GM12873 (cell line): ENCODE measurements at regions not wholly inside any gene's neighbourhood (a gene's known extent, or its start where the extent isn't known, plus 50 kb on each side); places are given as distances from the start of the nearest gene placed in this dataset.

ENCODE experiments used
- TF ChIP-seq, protein P1 (sequence below): IDR thresholded peaks from 2 replicates; pipeline ENCODE4 v1.5.1; 2012; ENCODE audit warnings: low read depth, mild to moderate bottlenecking, moderate library complexity, low read length, control low read depth; ENCODE audit not compliant: insufficient read depth; ENCODE audit errors: missing control alignments

DNA sequence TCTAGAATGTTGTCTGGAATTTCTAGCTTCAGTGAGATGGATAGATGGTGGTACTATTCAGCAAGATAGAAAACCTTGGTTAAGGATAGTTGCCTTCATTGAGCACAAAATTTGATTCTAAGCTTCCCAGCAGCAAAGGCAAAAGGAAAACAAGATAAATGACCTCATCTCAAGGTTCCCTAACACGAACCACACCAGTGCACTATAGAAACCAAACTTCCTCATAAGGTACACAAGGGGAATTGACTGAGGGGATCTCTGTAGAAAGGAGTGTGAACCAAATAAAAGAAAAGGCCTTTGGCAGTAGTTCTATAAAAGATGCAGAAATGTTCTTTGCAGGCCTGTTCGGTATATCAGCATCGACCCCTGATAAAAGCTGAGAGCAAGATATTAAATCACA is 288.9 kb downstream of the SHQ1 start:
- TF ChIP-seq, protein P1, sequence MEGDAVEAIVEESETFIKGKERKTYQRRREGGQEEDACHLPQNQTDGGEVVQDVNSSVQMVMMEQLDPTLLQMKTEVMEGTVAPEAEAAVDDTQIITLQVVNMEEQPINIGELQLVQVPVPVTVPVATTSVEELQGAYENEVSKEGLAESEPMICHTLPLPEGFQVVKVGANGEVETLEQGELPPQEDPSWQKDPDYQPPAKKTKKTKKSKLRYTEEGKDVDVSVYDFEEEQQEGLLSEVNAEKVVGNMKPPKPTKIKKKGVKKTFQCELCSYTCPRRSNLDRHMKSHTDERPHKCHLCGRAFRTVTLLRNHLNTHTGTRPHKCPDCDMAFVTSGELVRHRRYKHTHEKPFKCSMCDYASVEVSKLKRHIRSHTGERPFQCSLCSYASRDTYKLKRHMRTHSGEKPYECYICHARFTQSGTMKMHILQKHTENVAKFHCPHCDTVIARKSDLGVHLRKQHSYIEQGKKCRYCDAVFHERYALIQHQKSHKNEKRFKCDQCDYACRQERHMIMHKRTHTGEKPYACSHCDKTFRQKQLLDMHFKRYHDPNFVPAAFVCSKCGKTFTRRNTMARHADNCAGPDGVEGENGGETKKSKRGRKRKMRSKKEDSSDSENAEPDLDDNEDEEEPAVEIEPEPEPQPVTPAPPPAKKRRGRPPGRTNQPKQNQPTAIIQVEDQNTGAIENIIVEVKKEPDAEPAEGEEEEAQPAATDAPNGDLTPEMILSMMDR, result no peak

DNA sequence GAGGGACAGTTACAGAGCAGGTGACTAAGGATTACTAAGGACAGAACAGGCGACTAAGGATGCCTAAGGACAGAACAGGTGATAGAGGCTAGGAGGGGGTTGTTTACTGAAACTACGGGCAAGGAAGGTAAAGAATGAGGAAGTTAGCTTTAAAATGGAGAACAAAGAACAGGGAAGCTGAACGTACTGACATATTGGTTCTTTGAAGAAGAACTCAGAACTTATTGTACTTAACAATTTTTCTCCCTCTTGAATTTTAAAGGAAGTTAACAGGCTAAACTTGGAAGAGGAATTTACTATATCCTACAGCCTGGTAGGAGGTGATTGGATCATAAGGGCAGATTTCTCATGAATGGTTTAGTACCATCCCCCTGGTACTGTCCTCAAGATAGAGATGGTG is 290.2 kb downstream of the SHQ1 start:
- TF ChIP-seq, protein P1, result no peak

DNA sequence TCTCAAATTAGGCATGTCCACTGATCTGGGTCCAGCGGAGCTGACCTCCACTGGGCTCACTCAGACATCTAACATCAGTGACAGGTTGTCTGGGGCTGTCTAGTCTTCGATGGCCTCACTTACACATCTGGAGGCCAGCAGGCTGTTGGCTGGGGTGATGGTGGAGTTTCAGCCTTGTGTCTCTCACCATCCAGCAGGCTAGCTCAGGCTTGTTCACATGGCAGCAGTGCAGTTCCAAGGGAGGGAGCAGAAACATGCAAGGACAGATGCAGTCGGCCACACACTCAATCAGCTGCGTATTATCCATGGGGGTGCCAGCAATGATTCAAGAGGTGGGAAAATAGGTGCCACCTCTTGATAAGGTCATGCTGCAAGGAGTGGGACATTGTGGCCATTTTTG is 292.5 kb downstream of the SHQ1 start:
- TF ChIP-seq, protein P1, result no peak

DNA sequence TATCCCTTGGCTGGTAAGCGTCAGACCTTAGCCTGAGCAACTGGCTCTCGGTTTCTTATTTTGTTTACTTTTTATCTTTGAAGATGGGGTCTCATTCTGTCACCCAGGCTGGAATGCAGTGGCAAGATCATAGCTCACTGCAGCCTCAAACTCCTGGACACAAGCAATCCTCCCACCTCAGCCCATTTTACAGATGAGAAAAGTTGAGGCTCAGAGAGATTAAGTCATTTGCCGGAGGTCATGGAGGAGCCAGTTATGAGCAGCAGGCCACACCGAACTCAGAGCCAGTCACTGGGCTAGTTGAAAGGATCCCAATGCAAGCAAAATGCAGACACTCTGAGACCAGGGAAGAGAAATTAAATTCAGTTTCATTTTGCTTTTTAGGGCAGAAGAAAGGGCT is 293.6 kb downstream of the SHQ1 start:
- TF ChIP-seq, protein P1, result no peak

DNA sequence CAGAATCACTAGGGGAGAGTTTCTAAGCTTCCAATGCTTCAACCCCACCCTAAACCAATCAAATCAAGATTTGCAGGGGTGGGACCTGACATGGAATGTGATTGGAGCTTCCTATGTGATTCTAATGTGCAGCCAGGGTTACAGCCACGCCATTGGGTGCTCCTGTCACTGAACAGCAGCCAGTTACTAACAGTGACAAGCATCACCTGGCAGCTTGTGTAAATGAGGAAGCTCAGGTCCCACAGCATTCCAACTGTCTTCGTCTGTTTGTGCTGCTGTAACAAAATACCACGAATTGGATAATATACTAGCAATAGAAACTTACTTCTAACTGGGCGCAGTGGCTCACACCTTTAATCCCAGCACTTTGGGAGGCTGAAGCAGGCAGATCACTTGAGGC is 294.9 kb downstream of the SHQ1 start:
- TF ChIP-seq, protein P1, result no peak

DNA sequence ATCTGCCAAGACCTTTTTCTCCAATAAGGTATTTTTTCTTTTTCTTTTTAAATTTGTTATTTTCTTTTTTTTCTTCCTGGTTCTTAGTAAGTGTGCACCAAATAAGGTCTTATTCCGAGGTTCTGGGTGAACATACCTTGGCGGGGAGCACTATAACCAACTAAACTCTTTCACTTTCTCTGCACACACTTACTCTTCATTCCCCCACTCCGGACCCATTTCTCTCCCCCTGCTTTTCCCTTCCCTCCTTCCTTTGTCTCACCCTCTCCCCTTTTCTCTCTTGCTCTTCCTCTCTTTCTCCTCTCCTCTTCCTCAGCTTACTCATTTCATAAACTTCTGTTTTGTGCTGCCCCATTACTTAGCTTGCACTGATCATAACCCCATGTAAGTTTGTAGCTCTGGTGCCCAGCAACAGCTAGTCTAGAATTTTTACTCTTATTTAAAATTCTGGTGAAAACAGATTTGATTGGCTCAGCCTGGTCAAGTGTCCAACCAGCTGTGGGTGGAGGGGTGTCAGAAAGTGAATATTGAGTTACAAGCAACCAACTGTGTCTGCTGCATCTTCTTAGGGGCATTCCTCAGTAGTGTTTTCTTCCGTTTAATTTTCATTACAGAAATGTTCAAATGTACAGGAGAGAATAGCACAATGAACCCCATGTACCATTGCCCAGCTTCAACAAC is 297.5 kb downstream of the SHQ1 start:
- TF ChIP-seq, protein P1, result no peak

DNA sequence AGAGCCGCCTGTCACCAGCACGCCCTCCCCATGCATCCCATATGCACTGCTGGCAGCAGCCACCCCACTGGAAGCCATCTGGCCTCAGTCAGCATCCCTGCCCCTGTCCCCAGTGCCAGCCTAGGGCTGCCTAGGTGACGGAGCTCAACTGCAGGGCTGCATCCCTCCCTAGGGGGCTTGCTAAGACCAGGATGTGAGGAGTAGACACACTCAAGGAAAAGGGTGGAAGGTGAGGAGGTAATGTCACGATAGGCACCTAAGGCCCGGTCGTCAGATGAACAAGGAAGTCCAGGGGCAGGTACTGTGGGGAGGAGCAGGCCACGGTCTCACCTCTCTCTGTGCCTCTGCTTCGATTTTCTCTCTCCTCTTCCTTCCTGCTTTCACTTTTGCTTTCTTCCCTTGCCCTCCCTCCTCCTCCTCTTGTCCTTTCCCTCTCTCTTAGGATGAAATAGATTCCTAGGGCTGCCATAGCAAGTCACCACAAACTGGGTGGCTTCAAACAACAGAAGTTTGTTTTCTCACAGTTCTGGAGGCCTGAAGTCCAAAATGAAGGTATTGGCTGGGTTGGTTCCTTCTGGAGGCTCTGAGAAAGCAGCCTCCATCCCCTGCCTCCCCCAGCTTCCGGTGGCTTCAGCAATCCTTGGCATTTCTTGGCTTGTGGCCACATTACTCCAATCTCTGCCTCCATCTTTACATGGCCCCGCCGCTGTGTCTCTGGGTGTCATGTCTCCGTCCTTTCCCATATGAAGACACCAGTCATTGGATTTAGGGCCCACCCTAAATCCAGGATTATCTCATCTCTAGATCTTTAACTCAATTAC is 298.3 kb downstream of the SHQ1 start:
- TF ChIP-seq, protein P1, result no peak
